CD14-positive monocyte (primary cell): ENCODE measurements at regions not wholly inside any gene's neighbourhood (a gene's known extent, or its start where the extent isn't known, plus 50 kb on each side); places are given as distances from the start of the nearest gene placed in this dataset.

Source experiments
- DNase-seq, 3 donors: peaks; one replicate each; pipeline ENCODE4 v3.0.0-alpha.2; 2011 to 2022
- H2AFZ ChIP-seq: 2 replicates; pipeline ENCODE4 v1.6.0; 2012; ENCODE audit warnings: mild to moderate bottlenecking, low read depth, low read length, inconsistent platforms; ENCODE audit not compliant: insufficient read depth, poor library complexity, severe bottlenecking
- H3K27ac ChIP-seq, 2 donors: 1 replicate in 1 of 2; 2 replicates in 1 of 2; pipeline ENCODE4 v1.5.1; 2012 to 2013; ENCODE audit warnings: low read length in 2 of 2, control low read depth in 1 of 2, inconsistent platforms in 1 of 2, low read depth in 1 of 2, mild to moderate bottlenecking in 1 of 2
- H3K27me3 ChIP-seq, 2 donors: one replicate each; pipeline versions ENCODE4 v1.6.0 to v1.6.1; 2011 to 2013; ENCODE audit warnings: low read length in 2 of 2; ENCODE audit not compliant: control insufficient read depth in 2 of 2, insufficient read depth in 2 of 2
- H3K36me3 ChIP-seq, 2 donors: replicated peaks in 1 of 2; 1 replicate in 1 of 2; 2 replicates in 1 of 2; pipeline versions ENCODE4 v1.5.1 to v1.6.1; 2012 to 2013; ENCODE audit warnings: low read length in 2 of 2, control low read depth in 1 of 2, inconsistent platforms in 1 of 2, mild to moderate bottlenecking in 1 of 2; ENCODE audit not compliant: insufficient read depth in 2 of 2, control insufficient read depth in 1 of 2
- H3K4me1 ChIP-seq, 2 donors: 1 replicate in 1 of 2; 2 replicates in 1 of 2; pipeline versions ENCODE4 v1.5.1 to v1.6.1; 2012 to 2013; ENCODE audit warnings: low read length in 2 of 2, control low read depth in 1 of 2, inconsistent platforms in 1 of 2, mild to moderate bottlenecking in 1 of 2, moderate library complexity in 1 of 2; ENCODE audit not compliant: insufficient read depth in 2 of 2, control insufficient read depth in 1 of 2
- H3K4me2 ChIP-seq: replicated peaks from 2 replicates; pipeline ENCODE3; 2012; ENCODE audit warnings: low read length, moderate library complexity, mild to moderate bottlenecking; ENCODE audit not compliant: poor library complexity, severe bottlenecking; ENCODE audit errors: extremely low read depth
- H3K4me3 ChIP-seq, 3 experiments: fragments of 200-600 bp in 1 of 3; sonication (generic) in 1 of 3; replicated peaks in 1 of 3; 1 replicate in 2 of 3; 2 replicates in 1 of 3; pipeline ENCODE4 v1.5.1; 2011 to 2013; ENCODE audit warnings: low read length in 3 of 3, mild to moderate bottlenecking in 3 of 3, control low read depth in 2 of 3, low read depth in 2 of 3, inconsistent platforms in 1 of 3, moderate library complexity in 1 of 3
- H3K79me2 ChIP-seq: 2 replicates; pipeline ENCODE4 v1.6.0; 2012; ENCODE audit warnings: mild to moderate bottlenecking, control low read depth, inconsistent platforms, low read length, moderate library complexity; ENCODE audit not compliant: insufficient read depth
- H3K9ac ChIP-seq: 2 replicates; pipeline ENCODE4 v1.6.0; 2017; ENCODE audit warnings: low read length, mild to moderate bottlenecking; ENCODE audit not compliant: insufficient read depth, poor library complexity, severe bottlenecking
- H3K9me3 ChIP-seq, 2 donors: replicated peaks in 1 of 2; 1 replicate in 1 of 2; 2 replicates in 1 of 2; pipeline versions ENCODE4 v1.5.1 to v1.6.1; 2012 to 2013; ENCODE audit warnings: low read length in 2 of 2, control low read depth in 1 of 2; ENCODE audit not compliant: control insufficient read depth in 1 of 2, insufficient read depth in 1 of 2
- H4K20me1 ChIP-seq: 2 replicates; pipeline ENCODE4 v1.6.0; 2012; ENCODE audit warnings: mild to moderate bottlenecking, low read length, control low read depth, moderate library complexity; ENCODE audit not compliant: insufficient read depth
- H3K27ac Mint-ChIP-seq, 7 donors: one replicate each; pipeline ENCODE4 v1.8.0; 2020; ENCODE audit warnings: mild to moderate bottlenecking in 7 of 7, mixed read lengths in 7 of 7, moderate library complexity in 6 of 7, inconsistent platforms in 2 of 7
- H3K27me3 Mint-ChIP-seq, 3 donors: one replicate each; pipeline ENCODE4 v1.8.0; 2021 to 2022; ENCODE audit warnings: low read depth in 3 of 3, mild to moderate bottlenecking in 3 of 3, mixed read lengths in 3 of 3, moderate library complexity in 3 of 3, inconsistent platforms in 1 of 3
- H3K36me3 Mint-ChIP-seq, 2 donors: one replicate each; pipeline ENCODE4 v1.8.0; 2020; ENCODE audit warnings: mixed read lengths in 2 of 2, inconsistent platforms in 1 of 2, mild to moderate bottlenecking in 1 of 2
- H3K4me1 Mint-ChIP-seq: one replicate; pipeline ENCODE4 v1.8.0; 2020; ENCODE audit warnings: mild to moderate bottlenecking, mixed read lengths
- H3K4me3 Mint-ChIP-seq, 2 donors: one replicate each; pipeline ENCODE4 v1.8.0; 2020; ENCODE audit warnings: mild to moderate bottlenecking in 2 of 2, mixed read lengths in 2 of 2, moderate library complexity in 1 of 2
- H3K9me3 Mint-ChIP-seq, 7 donors: one replicate each; pipeline ENCODE4 v1.8.0; 2020 to 2022; ENCODE audit warnings: mixed read lengths in 7 of 7, mild to moderate bottlenecking in 6 of 7, moderate library complexity in 6 of 7, inconsistent platforms in 2 of 7
- CTCF ChIP-seq: fragments of 200-600 bp; IDR thresholded peaks from one replicate; pipeline ENCODE4 v1.8.0; 2022; ENCODE audit warnings: antibody characterized with exemption, mild to moderate bottlenecking
- WGBS: methylation state at CpG from one replicate; pipeline ENCODE4 v1.1.5; 2013; ENCODE audit warnings: missing lambda C conversion rate; ENCODE audit not compliant: insufficient coverage; 5-methylcytosine and 5-hydroxymethylcytosine counted together
- intact Hi-C, 2 donors: fragments of 100-400 bp; cut with micrococcal nuclease; formaldehyde crosslinking; loops; one replicate each; pipeline versions ENCODE4 v1.15.0 to v1.15.1; 2023

DNA sequence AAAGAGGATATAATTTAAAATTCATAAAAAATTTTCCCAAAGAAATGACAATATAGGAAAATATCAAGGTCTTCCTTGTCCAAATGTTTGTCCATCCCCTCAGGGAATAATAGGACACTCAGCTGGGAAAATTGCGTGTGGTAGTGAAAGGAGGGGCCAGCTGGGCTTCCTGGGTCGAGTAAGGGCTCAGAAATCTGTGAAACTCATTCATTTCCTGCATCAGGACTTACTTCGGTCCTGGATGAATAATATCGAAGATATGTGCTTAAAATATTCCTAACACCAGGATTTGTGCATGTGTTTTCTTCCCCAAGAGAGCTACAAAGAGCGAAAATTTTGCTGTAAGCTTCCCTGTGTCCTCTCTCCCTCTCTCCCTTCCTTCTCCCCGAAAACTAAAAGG is 118.2 kb upstream of the GJE1 start:
- Mint-ChIP-seq H3K27ac (no peak overlapping the region), H3K4me3 (no peak overlapping the region), H3K27me3 (peaks cover 0 to 3% (median 1%) of the 10 kb centered on the region in 3 donors), H3K4me1 (no peaks in the 10 kb centered on the region), H3K9me3 (peaks cover 0 to 10% (median 4%) of the 10 kb centered on the region in 7 donors), H3K36me3 (no peaks in the 10 kb centered on the region)
- no peaks in the 10 kb centered on the region for H3K27me3 ChIP-seq
- no peaks in the 10 kb centered on the region for H3K9me3 ChIP-seq
- no peak overlapping the region for H3K4me3 ChIP-seq
- H3K27ac ChIP-seq, result no peak overlapping the region
- no peaks in the 10 kb centered on the region for H3K79me2 ChIP-seq
- no peak overlapping the region for H3K4me2 ChIP-seq
- 17% methylated on average over 4 of the region's 6 CpGs for WGBS
- intact Hi-C loops, result no loop called here
- no peak overlapping the region for H3K9ac ChIP-seq
- H4K20me1 ChIP-seq, result no peaks in the 10 kb centered on the region
- no peaks in the 10 kb centered on the region for H3K36me3 ChIP-seq
- no peak for TF ChIP-seq CTCF
- H3K4me1 ChIP-seq, result no peaks in the 10 kb centered on the region
- no peak overlapping the region for H2AFZ ChIP-seq
- no peak for DNase-seq

DNA sequence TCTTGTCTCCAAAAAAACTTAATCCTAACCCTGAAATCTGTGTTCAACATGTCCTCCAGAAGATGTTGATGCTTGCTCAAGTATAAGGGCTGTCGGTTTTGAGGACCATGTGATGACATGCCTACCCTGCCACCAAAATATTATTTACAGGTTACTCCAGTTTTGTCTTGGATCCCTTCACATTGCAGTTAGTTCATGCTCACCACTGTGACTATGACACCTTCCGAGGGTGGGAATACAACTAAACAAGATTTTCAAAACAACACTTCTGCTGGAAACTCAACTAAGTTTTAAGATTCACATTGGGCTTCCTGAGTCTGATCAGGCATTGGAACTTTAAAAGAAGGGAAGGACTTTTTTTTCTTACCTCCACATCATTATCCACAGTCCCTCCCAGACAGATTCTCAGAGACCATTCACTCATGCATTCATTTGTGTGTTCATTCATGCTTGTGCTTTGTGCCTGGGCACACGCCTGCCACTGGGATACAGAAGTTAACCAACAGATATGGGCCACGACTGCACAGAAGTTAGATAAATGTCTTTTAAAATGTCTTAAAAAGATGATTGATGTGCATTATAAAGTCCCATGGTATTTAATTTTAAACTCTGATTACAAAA is 118.7 kb upstream of the GJE1 start:
- no peaks in the 10 kb centered on the region for H3K36me3 Mint-ChIP-seq
- H2AFZ ChIP-seq, result no peak overlapping the region
- H3K9ac ChIP-seq, result no peak overlapping the region
- DNase-seq, result no peak
- no peaks in the 10 kb centered on the region for H4K20me1 ChIP-seq
- no peaks in the 10 kb centered on the region for H3K79me2 ChIP-seq
- intact Hi-C loops, result no loop called here
- no peak overlapping the region for H3K27ac ChIP-seq
- no peak overlapping the region for H3K4me2 ChIP-seq
- H3K4me3 Mint-ChIP-seq, result no peak overlapping the region
- no peaks in the 10 kb centered on the region for H3K36me3 ChIP-seq
- no peaks in the 10 kb centered on the region for H3K4me1 Mint-ChIP-seq
- peaks cover 0 to 2% (median 1%) of the 10 kb centered on the region in 3 donors for H3K27me3 Mint-ChIP-seq
- WGBS, result 74% methylated on average over 3 of the region's 4 CpGs
- TF ChIP-seq CTCF, result no peak
- H3K9me3 ChIP-seq, result no peaks in the 10 kb centered on the region
- no peaks in the 10 kb centered on the region for H3K4me1 ChIP-seq
- no peaks in the 10 kb centered on the region for H3K27me3 ChIP-seq
- H3K27ac Mint-ChIP-seq, result no peak overlapping the region
- peaks cover 0 to 9% (median 4%) of the 10 kb centered on the region in 7 donors for H3K9me3 Mint-ChIP-seq
- H3K4me3 ChIP-seq, result no peak overlapping the region
